ENCODE measurements at regions not wholly inside any gene's neighbourhood (a gene's known extent, or its start where the extent isn't known, plus 50 kb on each side); places are given as distances from the start of the nearest gene placed in this dataset.

- Histone ChIP-seq H3K27me3 (no peaks in the 10 kb centered on the region), H3K9me3 (no peaks in the 10 kb centered on the region), H3K4me3 (ENCODE audit: low read depth, low read length) (no peak overlapping the region), H3K36me3 (no peaks in the 10 kb centered on the region), H3K4me1 (no peaks in the 10 kb centered on the region)
- DNase-seq, result no peak
- no peak for TF ChIP-seq CTCF (IDR thresholded peaks at IDR 0.05; ENCODE audit: low read depth, low read length)
Measured at GRCh38 chr6:130593200-130593599, 227.4 kb downstream of the TMEM200A start.

- no peak for TF ChIP-seq CTCF (IDR thresholded peaks at IDR 0.05; ENCODE audit: low read depth, low read length)
- no peaks in the 10 kb centered on the region for H3K4me1 ChIP-seq
- no peaks in the 10 kb centered on the region for H3K36me3 ChIP-seq
- no peaks in the 10 kb centered on the region for H3K9me3 ChIP-seq
- no peaks in the 10 kb centered on the region for H3K27me3 ChIP-seq
- no peak for DNase-seq
- H3K4me3 ChIP-seq (ENCODE audit: low read depth, low read length), result no peak overlapping the region
Measured at GRCh38 chr6:130593948-130594347, 228.1 kb downstream of the TMEM200A start.

GRCh38 chr6:130598021-130598989 lies 228.9 kb upstream of the SMLR1 start:
- no peaks in the 10 kb centered on the region for H3K36me3 ChIP-seq
- TF ChIP-seq CTCF (IDR thresholded peaks at IDR 0.05; ENCODE audit: low read depth, low read length), result no peak
- no peaks in the 10 kb centered on the region for H3K9me3 ChIP-seq
- DNase-seq, result no peak
- H3K4me1 ChIP-seq, result no peaks in the 10 kb centered on the region
- H3K4me3 ChIP-seq (ENCODE audit: low read depth, low read length), result no peak overlapping the region
- no peaks in the 10 kb centered on the region for H3K27me3 ChIP-seq

- H3K9me3 ChIP-seq, result no peaks in the 10 kb centered on the region
Measured at GRCh38 chr6:130600880-130601341, 226.3 kb upstream of the SMLR1 start.

GRCh38 chr6:130602151-130602770 lies 224.9 kb upstream of the SMLR1 start:
- no peak for TF ChIP-seq CTCF (IDR thresholded peaks at IDR 0.05; ENCODE audit: low read depth, low read length)
- Histone ChIP-seq H3K4me1 (no peaks in the 10 kb centered on the region), H3K27me3 (no peaks in the 10 kb centered on the region), H3K36me3 (no peaks in the 10 kb centered on the region), H3K4me3 (ENCODE audit: low read depth, low read length) (no peak overlapping the region), H3K9me3 (no peaks in the 10 kb centered on the region)
- no peak for DNase-seq

More at GRCh38 chr6:130600880-130601341, 226.3 kb upstream of the SMLR1 start:
- Histone ChIP-seq H3K4me3 (ENCODE audit: low read depth, low read length) (no peak overlapping the region), H3K27me3 (no peaks in the 10 kb centered on the region), H3K4me1 (no peaks in the 10 kb centered on the region), H3K36me3 (no peaks in the 10 kb centered on the region)
- TF ChIP-seq CTCF (IDR thresholded peaks at IDR 0.05; ENCODE audit: low read depth, low read length), result no peak
- no peak for DNase-seq

GRCh38 chr6:130603391-130603790 lies 223.8 kb upstream of the SMLR1 start:
- Histone ChIP-seq H3K9me3 (no peaks in the 10 kb centered on the region), H3K4me3 (ENCODE audit: low read depth, low read length) (no peak overlapping the region), H3K4me1 (no peaks in the 10 kb centered on the region), H3K36me3 (no peaks in the 10 kb centered on the region), H3K27me3 (no peaks in the 10 kb centered on the region)
- no peak for TF ChIP-seq CTCF (IDR thresholded peaks at IDR 0.05; ENCODE audit: low read depth, low read length)
- no peak for DNase-seq
